SK-N-SH (cell line): ENCODE measurements at regions not wholly inside any gene's neighbourhood (a gene's known extent, or its start where the extent isn't known, plus 50 kb on each side); places are given as distances from the start of the nearest gene placed in this dataset.

ENCODE experiments used
- CTCF ChIA-PET: fragments of 300-600, 350-600 bp; formaldehyde crosslinking; extraction: SDS; loops from one replicate; lab custom pipeline; 2021; lab: Yijun Ruan, JAX
- POLR2A ChIA-PET: fragments of 350-600 bp; sonication (Branson Sonifier 250); formaldehyde crosslinking; extraction: SDS; loops from one replicate; lab custom pipeline; 2020; ENCODE audit warnings: antibody characterized with exemption, inconsistent platforms; lab: Yijun Ruan, JAX
- DNase-seq: peaks from one replicate; pipeline ENCODE4 v3.0.0; 2012
- H2AFZ ChIP-seq: fragments of 200-600 bp; sonication (generic); 2 replicates; pipeline ENCODE4 v1.8.1; 2016; ENCODE audit warnings: antibody characterized with exemption, mild to moderate bottlenecking, low read depth
- H3F3A ChIP-seq: fragments of 200-600 bp; sonication (generic); replicated peaks from 2 replicates; pipeline ENCODE3; 2016; ENCODE audit warnings: antibody characterized with exemption, mild to moderate bottlenecking; ENCODE audit not compliant: insufficient read depth
- H3K27ac ChIP-seq, 2 experiments: fragments of 200-500 bp in 1 of 2; fragments of 200-600 bp in 1 of 2; sonication (Bioruptor generic) in 1 of 2; sonication (generic), shearing (Covaris generic) in 1 of 2; 2 replicates each; pipeline versions ENCODE4 v1.5.1 to v1.6.1; 2014 to 2016; ENCODE audit warnings: low read depth in 2 of 2, inconsistent platforms in 1 of 2, low read length in 1 of 2, mild to moderate bottlenecking in 1 of 2, mixed read lengths in 1 of 2
- H3K27me3 ChIP-seq: fragments of 200-600 bp; sonication (generic), shearing (Covaris generic); 2 replicates; pipeline ENCODE4 v1.6.1; 2016; ENCODE audit warnings: mixed run types; ENCODE audit not compliant: insufficient read depth
- H3K36me3 ChIP-seq, 2 experiments: fragments of 200-500 bp in 1 of 2; fragments of 200-600 bp in 1 of 2; sonication (Bioruptor generic) in 1 of 2; sonication (generic) in 1 of 2; replicated peaks in 1 of 2; 2 replicates each; pipeline versions ENCODE3 to v1.5.1; 2014 to 2016; ENCODE audit warnings: low read length in 1 of 2, mild to moderate bottlenecking in 1 of 2; ENCODE audit not compliant: insufficient read depth in 2 of 2, control insufficient read depth in 1 of 2
- H3K4me1 ChIP-seq, 2 experiments: fragments of 200-500 bp in 1 of 2; fragments of 200-600 bp in 1 of 2; sonication (Bioruptor generic) in 1 of 2; sonication (generic), shearing (Covaris generic) in 1 of 2; 2 replicates each; pipeline versions ENCODE4 v1.5.1 to v1.6.1; 2014 to 2016; ENCODE audit warnings: low read depth in 1 of 2, low read length in 1 of 2, mixed run types in 1 of 2; ENCODE audit not compliant: insufficient read depth in 2 of 2, control insufficient read depth in 1 of 2
- H3K4me2 ChIP-seq: fragments of 200-600 bp; sonication (generic), shearing (Covaris generic); 2 replicates; pipeline ENCODE4 v1.6.1; 2017; ENCODE audit warnings: mixed run types
- H3K4me3 ChIP-seq, 2 experiments: fragments of 200-500 bp in 1 of 2; fragments of 200-600 bp in 1 of 2; sonication (Bioruptor generic) in 1 of 2; sonication (generic), shearing (Covaris generic) in 1 of 2; 2 replicates each; pipeline versions ENCODE4 v1.5.1 to v1.8.1; 2014 to 2016; ENCODE audit warnings: low read depth in 2 of 2, inconsistent platforms in 1 of 2, low read length in 1 of 2, mild to moderate bottlenecking in 1 of 2, mixed read lengths in 1 of 2, moderate library complexity in 1 of 2
- H3K79me2 ChIP-seq: fragments of 200-600 bp; sonication (generic); 2 replicates; pipeline ENCODE4 v1.8.1; 2017; ENCODE audit warnings: mild to moderate bottlenecking; ENCODE audit not compliant: insufficient read depth
- H3K9ac ChIP-seq: fragments of 200-600 bp; sonication (generic); 2 replicates; pipeline ENCODE4 v1.6.1; 2017; ENCODE audit warnings: mixed run types
- H3K9me2 ChIP-seq: fragments of 200-600 bp; sonication (generic); 2 replicates; pipeline ENCODE4 v1.6.1; 2017; ENCODE audit warnings: mixed run types
- H3K9me3 ChIP-seq: fragments of 200-600 bp; sonication (generic); 2 replicates; pipeline ENCODE4 v1.6.1; 2017; ENCODE audit warnings: mixed run types, mild to moderate bottlenecking, moderate library complexity
- H4K20me1 ChIP-seq: fragments of 200-600 bp; sonication (generic); 2 replicates; pipeline ENCODE4 v1.6.1; 2017; ENCODE audit warnings: mild to moderate bottlenecking, mixed run types; ENCODE audit not compliant: insufficient read depth
- EP300 ChIP-seq, 2 experiments: IDR thresholded peaks; 2 replicates each; pipeline versions ENCODE4 v1.4.0 to v1.6.1; 2012; ENCODE audit warnings: borderline replicate concordance in 1 of 2, low read depth in 1 of 2, low read length in 1 of 2
- EZH2phosphoT487 ChIP-seq: fragments of 200-600 bp; sonication (generic); IDR thresholded peaks from 2 replicates; pipeline ENCODE4 v1.6.1; 2017; ENCODE audit warnings: low read depth, mixed run types, mild to moderate bottlenecking, antibody characterized with exemption, moderate library complexity, borderline replicate concordance
- FOXM1 ChIP-seq: IDR thresholded peaks from 2 replicates; pipeline ENCODE4 v1.4.0; 2012; ENCODE audit warnings: low read depth, mild to moderate bottlenecking
- GATA2 ChIP-seq: sonication (generic); formaldehyde crosslinking; IDR thresholded peaks from 2 replicates; pipeline ENCODE4 v1.5.0; 2020; ENCODE audit warnings: mild to moderate bottlenecking, missing genetic modification reagents
- NRF1 ChIP-seq: IDR thresholded peaks from 2 replicates; pipeline ENCODE4 v1.6.1; 2012; ENCODE audit warnings: low read depth, mild to moderate bottlenecking, low read length
- PBX3 ChIP-seq: IDR thresholded peaks from 2 replicates; pipeline ENCODE4; 2012
- POLR2AphosphoS5 ChIP-seq: IDR thresholded peaks from 2 replicates; pipeline ENCODE4 v1.6.1; 2012; ENCODE audit warnings: low read depth, low read length
- RAD21 ChIP-seq: IDR thresholded peaks from 2 replicates; pipeline ENCODE4 v1.6.1; 2012; ENCODE audit warnings: mild to moderate bottlenecking, low read length
- REST ChIP-seq: IDR thresholded peaks from 2 replicates; pipeline ENCODE4 v1.6.1; 2012; ENCODE audit warnings: mild to moderate bottlenecking, low read depth, low read length, moderate library complexity
- RXRA ChIP-seq: IDR thresholded peaks from 2 replicates; pipeline ENCODE4 v1.4.0; 2012; ENCODE audit warnings: low read depth, mild to moderate bottlenecking, borderline replicate concordance
- SMC3 ChIP-seq: IDR thresholded peaks from 2 replicates; pipeline ENCODE4 v1.6.1; 2012; ENCODE audit warnings: low read depth, low read length, improper control_type of control experiment
- USF2 ChIP-seq: fragments of 150-350 bp; IDR thresholded peaks from 2 replicates; pipeline ENCODE4 v1.6.1; 2017; ENCODE audit warnings: antibody characterized with exemption, low read length, low read depth, borderline replicate concordance
- YY1 ChIP-seq: IDR thresholded peaks from 2 replicates; pipeline ENCODE4 v1.4.0; 2012; ENCODE audit warnings: low read depth, mild to moderate bottlenecking
- ZBTB33 ChIP-seq: IDR thresholded peaks from 2 replicates; pipeline ENCODE4 v1.4.0; 2012; ENCODE audit warnings: low read depth, borderline replicate concordance
- WGBS: methylation state at CpG from one replicate; pipeline ENCODE4 v1.1.6; 2017; ENCODE audit warnings: low lambda C conversion rate; 5-methylcytosine and 5-hydroxymethylcytosine counted together

GRCh38 chr7:9645756-9646155 is 1212.3 kb downstream of the NXPH1 start:
- no peaks in the 10 kb centered on the region for H3F3A ChIP-seq
- no peak overlapping the region for H3K4me3 ChIP-seq
- no peak overlapping the region for H2AFZ ChIP-seq
- H3K9ac ChIP-seq, result no peak overlapping the region
- no peaks in the 10 kb centered on the region for H3K36me3 ChIP-seq
- H3K4me1 ChIP-seq, result no peaks in the 10 kb centered on the region; a peak in 1 of 4 replicates
- no peak for DNase-seq
- no peaks in the 10 kb centered on the region for H4K20me1 ChIP-seq
- no peaks in the 10 kb centered on the region for H3K9me2 ChIP-seq
- H3K27ac ChIP-seq, result no peak overlapping the region
- H3K79me2 ChIP-seq, result no peaks in the 10 kb centered on the region
- ChIA-PET POLR2A (no interaction called here), CTCF (interaction anchor here (1.7 kb wide), 1 partner anchor 13 kb away, joined by 4 read pairs; no protein-coding TSS in a partner anchor)
- no peaks in the 10 kb centered on the region for H3K9me3 ChIP-seq
- no peak for TF ChIP-seq RAD21
- TF ChIP-seq ZBTB33, result no peak
- no peak for TF ChIP-seq USF2
- TF ChIP-seq FOXM1, result no peak
- no peak for TF ChIP-seq POLR2AphosphoS5
- TF ChIP-seq RXRA, result no peak
- no peak for TF ChIP-seq REST
- TF ChIP-seq GATA2 (CRISPR knock-in tag), result no peak
- no peak for TF ChIP-seq PBX3
- TF ChIP-seq YY1, result no peak
- no peak for TF ChIP-seq SMC3
- TF ChIP-seq EZH2phosphoT487, result no peak
- no peak for TF ChIP-seq EP300 (IDR thresholded peaks at IDR 0.05; ENCODE audit: borderline replicate concordance in 1 of 2, low read depth in 1 of 2, low read length in 1 of 2)
- TF ChIP-seq NRF1, result no peak
- WGBS, result 34% methylated on average over 2 of the region's 2 CpGs
- no peaks in the 10 kb centered on the region for H3K27me3 ChIP-seq
- no peak overlapping the region for H3K4me2 ChIP-seq
